GM13976 (cell line): ENCODE measurements at regions not wholly inside any gene's neighbourhood (a gene's known extent, or its start where the extent isn't known, plus 50 kb on each side); places are given as distances from the start of the nearest gene placed in this dataset.

Source experiments
- DNase-seq: peaks from one replicate; pipeline ENCODE4 v3.0.0; 2012; ENCODE audit warnings: low spot score
- in situ Hi-C: fragments of 300-500 bp; cut with MboI; formaldehyde crosslinking; loops from one replicate; pipeline ENCODE4 v1.12.0; 2022; ENCODE audit warnings: low sequenced_read_pairs, mixed read lengths, inconsistent platforms; ENCODE audit not compliant: unreplicated experiment
- TF ChIP-seq, protein P1 (sequence below): IDR thresholded peaks from 2 replicates; pipeline ENCODE4 v1.5.1; 2012; ENCODE audit warnings: borderline replicate concordance, mild to moderate bottlenecking; ENCODE audit not compliant: insufficient read depth; ENCODE audit errors: extremely low read depth, missing control alignments, control extremely low read depth

DNA sequence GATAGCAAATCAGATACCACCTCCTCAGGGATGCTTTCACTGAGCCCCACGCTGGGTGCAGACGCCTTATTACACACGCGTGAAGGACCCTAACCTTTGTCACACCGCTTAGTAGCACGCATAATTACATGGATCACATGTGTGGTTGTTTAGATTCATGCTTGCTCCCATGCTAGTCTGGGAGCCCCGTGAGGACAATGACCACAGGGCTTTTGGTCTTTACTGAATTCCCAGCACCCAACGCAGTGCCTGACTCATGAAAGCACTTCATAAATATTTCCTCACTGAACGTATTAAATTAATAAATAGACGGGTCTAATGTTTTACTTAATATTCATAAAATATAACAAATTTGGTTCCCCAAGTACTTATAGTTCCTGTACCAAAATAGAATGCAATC is 132.5 kb downstream of the ALDH8A1 start:
- TF ChIP-seq, protein P1, sequence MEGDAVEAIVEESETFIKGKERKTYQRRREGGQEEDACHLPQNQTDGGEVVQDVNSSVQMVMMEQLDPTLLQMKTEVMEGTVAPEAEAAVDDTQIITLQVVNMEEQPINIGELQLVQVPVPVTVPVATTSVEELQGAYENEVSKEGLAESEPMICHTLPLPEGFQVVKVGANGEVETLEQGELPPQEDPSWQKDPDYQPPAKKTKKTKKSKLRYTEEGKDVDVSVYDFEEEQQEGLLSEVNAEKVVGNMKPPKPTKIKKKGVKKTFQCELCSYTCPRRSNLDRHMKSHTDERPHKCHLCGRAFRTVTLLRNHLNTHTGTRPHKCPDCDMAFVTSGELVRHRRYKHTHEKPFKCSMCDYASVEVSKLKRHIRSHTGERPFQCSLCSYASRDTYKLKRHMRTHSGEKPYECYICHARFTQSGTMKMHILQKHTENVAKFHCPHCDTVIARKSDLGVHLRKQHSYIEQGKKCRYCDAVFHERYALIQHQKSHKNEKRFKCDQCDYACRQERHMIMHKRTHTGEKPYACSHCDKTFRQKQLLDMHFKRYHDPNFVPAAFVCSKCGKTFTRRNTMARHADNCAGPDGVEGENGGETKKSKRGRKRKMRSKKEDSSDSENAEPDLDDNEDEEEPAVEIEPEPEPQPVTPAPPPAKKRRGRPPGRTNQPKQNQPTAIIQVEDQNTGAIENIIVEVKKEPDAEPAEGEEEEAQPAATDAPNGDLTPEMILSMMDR, result no peak
- DNase-seq, result no peak
- in situ Hi-C loops, result loop anchor here (10.0 kb wide), 1 partner anchor 643 kb away; no protein-coding TSS in a partner anchor

DNA sequence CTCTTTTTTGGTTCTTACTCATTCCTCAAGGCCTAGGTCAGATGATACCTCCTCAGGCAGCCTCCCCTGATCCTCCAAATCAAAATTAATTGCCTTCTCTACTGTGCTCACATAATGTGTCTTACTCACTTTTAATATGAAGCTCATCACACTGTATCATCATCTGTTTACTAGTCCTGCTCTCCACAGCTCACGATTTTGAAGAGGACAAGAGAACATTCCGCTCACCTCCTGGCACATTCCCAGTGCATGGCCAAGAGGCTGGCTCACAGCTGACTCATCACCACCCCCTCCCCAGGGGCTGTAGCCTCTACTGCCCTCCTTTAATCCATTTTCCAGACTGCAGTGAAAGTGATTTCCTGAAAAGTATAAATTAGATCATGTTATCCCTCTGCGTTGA is 133.1 kb downstream of the ALDH8A1 start:
- DNase-seq, result no peak
- in situ Hi-C loops, result loop anchor here (10.0 kb wide), 1 partner anchor 642 kb away; no protein-coding TSS in a partner anchor
- TF ChIP-seq, protein P1, result no peak

DNA sequence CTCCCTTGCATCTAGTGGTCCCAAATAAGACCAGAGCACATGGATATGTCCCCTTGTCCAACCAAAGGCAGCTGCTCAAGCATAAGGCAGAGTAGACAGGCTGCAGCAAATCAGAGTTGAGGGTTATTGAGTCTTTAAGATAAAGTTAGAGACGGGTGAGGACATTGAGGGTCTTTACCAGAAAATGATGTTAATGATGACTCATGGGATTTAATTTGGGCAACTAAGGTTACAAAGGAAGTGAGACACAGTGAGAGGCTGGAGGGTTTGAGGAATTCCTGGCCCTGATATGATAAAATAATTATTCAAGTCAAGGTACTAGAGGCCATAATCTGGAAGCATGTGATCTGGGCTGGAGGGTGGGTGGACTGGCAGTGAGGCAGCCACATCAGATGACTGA is 133.6 kb downstream of the ALDH8A1 start:
- in situ Hi-C loops, result loop anchor here (10.0 kb wide), 1 partner anchor 641 kb away; no protein-coding TSS in a partner anchor

DNA sequence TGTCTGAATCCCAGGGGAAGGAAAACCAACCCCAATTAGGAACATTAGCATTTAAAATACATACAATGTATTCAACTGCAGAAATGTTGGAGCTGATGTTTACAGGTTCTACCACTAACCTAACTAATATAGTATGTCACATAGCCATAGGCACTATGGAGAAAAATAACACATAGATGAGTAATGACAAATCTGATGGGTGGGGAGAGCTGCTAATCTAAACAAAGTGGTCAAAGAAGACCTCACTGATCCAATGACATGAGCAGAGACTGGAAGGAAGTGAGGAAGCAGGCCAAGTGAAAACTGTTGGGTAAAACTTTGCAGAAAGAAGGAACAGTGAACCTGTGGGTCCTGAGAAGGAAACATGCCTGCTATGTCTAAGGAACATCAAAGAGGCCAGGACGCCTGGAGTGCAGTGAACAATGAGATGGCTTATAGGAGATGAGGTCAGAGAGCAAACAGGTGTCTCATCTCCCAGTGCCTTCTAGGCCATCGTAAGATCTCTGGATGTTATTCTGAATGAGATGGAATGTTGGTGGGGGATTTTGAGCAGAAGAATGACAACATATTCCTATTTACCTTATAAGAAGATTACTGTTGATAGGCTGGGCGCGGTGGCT is 135.7 kb downstream of the ALDH8A1 start:
- no peak for DNase-seq
- in situ Hi-C loops, result loop anchor here (10.0 kb wide), 1 partner anchor 639 kb away; no protein-coding TSS in a partner anchor
- TF ChIP-seq, protein P1, result no peak

More for the DNA sequence above, 133.6 kb downstream of the ALDH8A1 start:
- TF ChIP-seq, protein P1, result no peak
- no peak for DNase-seq

DNA sequence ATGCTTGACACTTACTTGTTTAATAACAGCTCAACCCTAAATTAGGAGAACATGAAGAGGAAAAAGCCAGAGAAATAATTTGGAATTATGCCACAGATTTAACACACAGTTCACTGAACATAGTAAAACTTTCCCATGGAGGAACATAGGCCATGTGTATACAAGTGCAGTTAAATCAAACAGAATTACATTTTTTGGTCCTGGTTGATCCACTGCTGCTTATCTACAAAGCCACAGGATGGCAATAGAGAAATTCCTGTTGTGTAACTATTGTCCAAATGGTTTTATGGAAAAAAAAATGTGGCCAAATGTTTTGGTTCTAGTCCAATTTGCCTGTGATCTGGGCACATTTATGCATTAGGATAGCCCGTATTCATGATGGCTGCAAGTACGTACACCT is 136.8 kb downstream of the ALDH8A1 start:
- in situ Hi-C loops, result loop anchor here (10.0 kb wide), 1 partner anchor 638 kb away; no protein-coding TSS in a partner anchor
- TF ChIP-seq, protein P1, result no peak
- DNase-seq, result no peak

DNA sequence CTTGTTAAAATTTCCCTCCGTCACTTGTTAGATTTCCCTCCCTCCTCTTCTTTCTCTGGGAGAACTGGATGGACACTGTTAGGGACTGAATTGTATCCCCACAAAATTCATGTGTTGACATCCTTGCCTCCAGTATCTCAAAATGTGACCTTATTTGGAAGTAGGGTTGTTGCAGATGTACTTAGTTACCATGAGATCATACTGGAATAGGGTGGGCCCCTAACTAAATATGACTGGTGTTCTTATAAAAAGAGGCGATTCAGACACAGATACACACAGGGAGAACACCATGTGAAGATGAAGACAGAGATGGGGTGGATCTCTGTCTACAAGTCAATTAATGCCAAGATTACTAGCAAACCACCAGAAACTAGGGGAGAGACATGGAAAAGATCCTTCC is 139.5 kb downstream of the ALDH8A1 start:
- TF ChIP-seq, protein P1, result no peak
- DNase-seq, result no peak
- in situ Hi-C loops, result loop anchor here (10.0 kb wide), 1 partner anchor 636 kb away; no protein-coding TSS in a partner anchor
